ENCODE measurements at regions not wholly inside any gene's neighbourhood (a gene's known extent, or its start where the extent isn't known, plus 50 kb on each side); places are given as distances from the start of the nearest gene placed in this dataset.

DNA sequence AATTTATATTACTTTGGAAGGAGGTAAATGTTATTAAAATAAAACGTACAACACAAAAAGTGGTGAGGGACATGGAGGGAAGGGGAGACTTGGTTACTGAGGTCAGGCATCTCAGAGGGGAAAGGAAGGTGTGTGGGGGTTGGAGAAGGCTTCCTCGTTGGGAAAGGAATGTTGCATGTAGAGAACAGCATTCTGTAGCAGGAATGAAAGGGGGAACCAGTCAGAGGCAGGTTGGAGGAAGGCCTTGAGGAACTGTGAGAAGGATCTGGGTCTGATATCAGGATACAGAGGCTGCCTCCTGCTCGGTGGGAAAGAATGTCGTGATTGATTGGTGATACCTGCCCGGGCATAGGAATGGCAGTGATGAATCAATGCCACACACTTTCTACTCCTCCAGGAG lies 103.3 kb upstream of the ZFHX3 start:
- no peak for DNase-seq
- POLR2A ChIA-PET: no interaction called here
- no peak for ATAC-seq
- H3K9me3 Mint-ChIP-seq: peaks cover 0 to 6% (median 0%) of the 10 kb centered on the region in 9 donors
- H3K36me3 Mint-ChIP-seq: no peaks in the 10 kb centered on the region
- no peak overlapping the region for H3K27ac Mint-ChIP-seq
- peaks cover 0 to 16% (median 8%) of the 10 kb centered on the region in 5 donors for H3K27me3 Mint-ChIP-seq
- H3K4me3 Mint-ChIP-seq: no peak overlapping the region
- H3K4me1 Mint-ChIP-seq: peaks cover 0 to 21% (median 0%) of the 10 kb centered on the region in 4 donors

DNA sequence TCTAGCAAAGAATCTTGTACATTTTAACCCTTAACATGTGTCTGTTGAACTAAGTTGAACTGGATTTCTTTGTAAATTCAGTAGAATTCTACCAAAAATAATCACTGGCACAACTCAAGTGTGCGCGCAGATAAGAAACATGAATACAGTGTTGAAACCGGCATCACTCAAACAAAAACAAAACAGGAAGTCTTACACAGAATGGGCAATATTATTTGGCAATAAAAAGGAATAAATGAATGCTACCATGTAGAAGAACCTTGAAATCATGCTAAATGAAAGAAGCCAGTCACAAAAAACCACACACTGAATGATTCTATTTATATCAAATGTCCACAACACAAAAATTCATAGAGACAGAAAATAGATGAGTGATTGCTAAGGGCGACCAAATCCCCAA lies 102.9 kb upstream of the ZFHX3 start:
- H3K4me3 Mint-ChIP-seq: no peak overlapping the region

DNA sequence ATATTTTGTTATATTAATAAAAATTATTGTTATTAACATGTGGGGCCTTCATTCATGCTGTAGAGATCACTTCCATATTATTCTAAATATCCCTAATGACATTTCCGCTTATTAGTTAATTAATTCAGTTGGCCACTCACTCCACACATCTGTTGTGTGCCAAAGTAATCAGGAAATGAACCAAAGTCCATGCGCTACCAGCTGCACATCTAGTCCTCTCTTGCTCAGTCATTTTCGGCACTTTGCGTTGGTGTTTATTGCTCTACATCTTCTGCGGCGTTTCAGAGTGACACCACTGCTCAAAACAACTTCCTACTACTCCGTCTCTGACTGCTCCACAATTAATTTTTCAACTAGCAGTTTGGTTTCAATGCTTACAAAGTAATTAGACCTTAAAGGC lies 101.4 kb upstream of the ZFHX3 start:
- no peak overlapping the region for H3K4me3 Mint-ChIP-seq
- ATAC-seq: no peak
- no peaks in the 10 kb centered on the region for H3K36me3 Mint-ChIP-seq
- no peak for DNase-seq
- H3K4me1 Mint-ChIP-seq: peaks cover 0 to 17% (median 0%) of the 10 kb centered on the region in 4 donors
- no peak overlapping the region for H3K27ac Mint-ChIP-seq
- H3K27me3 Mint-ChIP-seq: peaks cover 0 to 11% (median 7%) of the 10 kb centered on the region in 5 donors
- POLR2A ChIA-PET: no interaction called here
- H3K9me3 Mint-ChIP-seq: peaks cover 0 to 3% (median 0%) of the 10 kb centered on the region in 9 donors

More for the DNA sequence above, 102.9 kb upstream of the ZFHX3 start:
- peaks cover 0 to 21% (median 0%) of the 10 kb centered on the region in 4 donors for H3K4me1 Mint-ChIP-seq
- H3K9me3 Mint-ChIP-seq: peaks cover 0 to 6% (median 0%) of the 10 kb centered on the region in 9 donors
- no peak for ATAC-seq
- no peaks in the 10 kb centered on the region for H3K36me3 Mint-ChIP-seq
- H3K27ac Mint-ChIP-seq: no peak overlapping the region
- DNase-seq: no peak
- POLR2A ChIA-PET: no interaction called here
- peaks cover 0 to 16% (median 10%) of the 10 kb centered on the region in 5 donors for H3K27me3 Mint-ChIP-seq

DNA sequence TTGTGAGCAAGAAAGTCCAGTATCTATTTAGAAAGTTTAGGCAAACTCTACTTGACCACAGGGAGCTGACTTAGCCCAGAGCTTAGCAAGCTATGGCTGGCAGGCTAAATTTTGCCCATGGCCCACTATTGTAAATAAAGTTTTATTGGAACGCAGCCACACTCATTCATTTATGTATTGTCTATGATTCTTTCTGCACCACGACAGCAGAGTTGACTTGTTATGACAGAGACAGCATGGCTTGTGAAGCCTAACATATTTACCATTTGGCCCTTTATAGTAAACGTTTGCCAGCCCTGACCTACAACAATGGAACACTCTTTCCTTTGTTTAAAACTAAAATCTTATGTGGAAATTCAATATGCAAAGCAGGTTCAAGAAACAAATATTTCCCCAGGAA lies 100.0 kb upstream of the ZFHX3 start:
- ATAC-seq (no peak), DNase-seq (no peak)
- POLR2A ChIA-PET: no interaction called here
- Mint-ChIP-seq H3K4me3 (no peak overlapping the region), H3K4me1 (peaks cover 0 to 7% (median 0%) of the 10 kb centered on the region in 4 donors), H3K27ac (no peak overlapping the region), H3K27me3 (peaks cover 0 to 9% (median 5%) of the 10 kb centered on the region in 5 donors), H3K36me3 (no peaks in the 10 kb centered on the region), H3K9me3 (peaks cover 0 to 3% (median 0%) of the 10 kb centered on the region in 9 donors)

DNA sequence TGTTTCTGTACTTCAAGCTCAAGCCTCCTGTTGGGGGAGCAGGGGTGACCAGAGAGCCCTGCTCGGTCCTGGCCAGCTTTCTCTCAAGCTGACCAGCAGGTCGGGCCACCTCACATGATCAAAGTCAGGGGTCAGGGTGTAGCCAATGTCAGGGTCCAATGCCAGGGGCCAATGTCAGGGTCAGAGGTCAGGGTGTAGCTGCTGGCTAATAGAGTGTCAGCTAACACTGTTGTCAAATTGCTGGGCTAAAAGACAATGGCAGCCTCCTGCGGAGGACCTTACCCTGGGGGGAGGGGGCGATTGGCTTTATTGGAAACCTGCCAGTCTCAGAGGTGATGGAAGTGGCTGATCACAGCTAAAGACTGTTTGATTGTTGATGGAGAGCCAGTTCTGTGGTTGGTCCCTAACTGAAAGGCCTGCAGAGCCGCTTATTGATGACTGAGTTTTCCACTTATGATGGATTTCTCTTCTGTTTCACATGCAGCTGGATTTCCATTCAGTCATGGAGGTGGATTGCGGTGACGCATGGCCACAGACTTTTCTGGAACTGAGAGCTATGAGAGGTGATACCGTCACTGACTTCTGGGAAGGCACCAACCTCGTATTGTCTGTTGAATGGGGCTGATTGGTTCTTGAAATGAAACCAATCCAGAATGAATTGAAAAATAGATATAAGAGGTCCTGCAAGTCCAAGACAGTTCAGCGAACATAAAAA lies 97.4 kb upstream of the ZFHX3 start:
- no peaks in the 10 kb centered on the region for H3K36me3 Mint-ChIP-seq
- no peak overlapping the region for H3K27ac Mint-ChIP-seq
- peaks cover 0 to 3% (median 0%) of the 10 kb centered on the region in 9 donors for H3K9me3 Mint-ChIP-seq
- peaks cover 0 to 3% (median 0%) of the 10 kb centered on the region in 5 donors for H3K27me3 Mint-ChIP-seq
- H3K4me3 Mint-ChIP-seq: no peak overlapping the region
- POLR2A ChIA-PET: interaction anchor here (0.5 kb wide), 1 partner anchor 212 kb away, joined by 3 read pairs; no protein-coding TSS in a partner anchor
- H3K4me1 Mint-ChIP-seq: no peaks in the 10 kb centered on the region
- no peak for DNase-seq
- no peak for ATAC-seq

DNA sequence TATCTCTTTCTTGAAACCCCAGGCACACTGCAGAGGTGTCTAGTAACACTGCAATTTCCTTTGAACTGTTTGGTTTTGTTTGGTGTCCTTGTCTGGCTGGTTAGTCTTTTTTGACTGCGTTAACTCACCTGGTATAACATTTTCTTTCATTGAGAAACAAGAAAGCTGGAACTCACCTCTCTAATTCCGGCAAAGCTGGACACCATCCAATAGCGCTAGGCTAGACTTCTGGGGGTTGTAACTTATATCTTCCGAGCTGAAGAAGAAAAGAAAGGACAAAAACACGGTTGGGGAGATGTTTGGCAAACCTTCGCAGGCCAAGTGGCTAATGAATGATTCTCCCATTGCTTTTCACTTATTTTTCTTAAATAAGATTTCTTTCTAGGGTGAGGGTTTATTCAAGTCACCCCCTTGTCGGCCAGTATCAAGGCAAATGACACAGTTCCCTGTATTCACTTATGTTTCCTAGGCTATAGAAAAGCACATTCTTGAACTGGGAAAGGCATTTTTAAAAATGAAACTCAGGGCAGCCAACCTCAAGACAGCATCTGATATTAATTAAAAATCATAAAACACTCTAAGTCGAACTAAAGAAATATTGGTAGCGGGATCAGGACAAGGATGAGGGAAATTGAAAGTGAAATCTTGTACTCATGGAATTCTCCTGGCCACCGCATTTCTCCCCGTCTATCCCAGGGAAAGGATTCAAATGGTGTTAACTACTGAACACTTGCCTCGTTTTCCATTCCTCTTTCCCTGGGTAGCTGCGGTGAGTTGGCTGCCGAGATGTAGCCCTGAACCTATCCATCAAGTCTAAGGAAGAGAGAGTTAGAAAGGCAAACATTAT lies 95.9 kb upstream of the ZFHX3 start:
- Mint-ChIP-seq H3K27me3 (peaks cover 0 to 3% (median 2%) of the 10 kb centered on the region in 5 donors), H3K4me3 (no peak overlapping the region), H3K4me1 (no peaks in the 10 kb centered on the region), H3K27ac (no peak overlapping the region), H3K36me3 (no peaks in the 10 kb centered on the region), H3K9me3 (peaks cover 0 to 3% (median 0%) of the 10 kb centered on the region in 9 donors)
- POLR2A ChIA-PET: no interaction called here
- no peak for DNase-seq
- no peak for ATAC-seq

DNA sequence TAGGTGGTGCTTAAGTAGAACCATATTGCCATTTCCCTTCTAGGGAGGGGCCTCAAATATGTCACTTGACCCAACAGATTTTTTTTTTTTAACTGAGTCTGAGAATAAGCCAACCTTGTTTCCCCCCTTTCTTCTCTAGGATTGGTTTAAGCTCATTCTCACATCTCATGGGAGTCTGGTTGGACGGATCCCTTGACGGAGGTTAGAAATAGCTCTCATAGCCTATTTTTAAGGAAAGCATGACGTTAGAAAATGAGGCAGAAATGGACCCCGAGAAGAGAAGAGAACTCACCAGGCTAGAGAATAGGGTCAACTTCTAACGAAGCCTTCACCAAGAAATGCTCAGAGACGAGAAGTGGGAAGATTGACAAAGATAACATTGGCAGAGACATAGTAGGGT lies 95.1 kb upstream of the ZFHX3 start:
- Mint-ChIP-seq H3K27ac (no peak overlapping the region), H3K27me3 (peaks cover 0 to 6% (median 2%) of the 10 kb centered on the region in 5 donors), H3K4me3 (no peak overlapping the region), H3K36me3 (no peaks in the 10 kb centered on the region), H3K9me3 (peaks cover 0 to 3% (median 0%) of the 10 kb centered on the region in 9 donors), H3K4me1 (no peaks in the 10 kb centered on the region)
- POLR2A ChIA-PET: no interaction called here
- DNase-seq: no peak
- ATAC-seq: no peak

DNA sequence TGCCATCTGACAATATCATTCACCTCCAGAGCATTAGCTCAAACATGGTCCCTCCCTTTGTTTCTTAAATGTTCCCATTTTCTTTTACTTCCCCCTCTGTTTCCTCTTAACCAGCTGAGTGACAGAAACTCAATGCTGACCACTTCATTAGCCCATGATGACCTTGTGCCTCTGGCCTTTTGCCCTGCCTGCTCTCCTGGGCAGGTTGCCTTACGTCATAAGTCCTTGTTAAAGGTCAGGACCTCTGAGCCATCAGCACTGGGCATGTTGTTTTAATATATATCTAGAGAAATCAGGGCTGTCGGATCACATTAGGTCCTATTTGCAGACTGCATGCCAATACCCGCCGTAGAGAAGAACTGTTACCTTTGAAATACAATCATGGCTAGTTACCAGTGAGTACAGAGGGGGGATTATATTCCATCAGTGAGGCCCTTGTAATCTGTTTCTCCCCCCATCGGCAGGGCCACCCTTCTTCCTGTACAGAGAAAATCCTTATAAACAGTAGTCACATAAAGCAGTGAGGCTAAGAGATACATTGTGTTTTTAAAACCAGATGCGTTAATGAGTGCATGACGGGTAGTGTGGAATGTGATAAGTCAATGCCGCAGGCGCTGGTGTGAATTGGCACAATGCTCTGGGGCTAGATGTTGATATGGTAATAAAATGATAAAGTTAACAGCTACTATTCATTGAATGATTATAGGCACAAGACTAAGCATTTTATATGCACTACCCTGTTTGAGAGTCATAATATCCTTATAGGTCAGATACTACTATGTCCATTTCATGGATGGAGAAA lies 94.3 kb upstream of the ZFHX3 start:
- Mint-ChIP-seq H3K27ac (no peak overlapping the region), H3K27me3 (peaks cover 0 to 7% (median 2%) of the 10 kb centered on the region in 5 donors), H3K36me3 (no peaks in the 10 kb centered on the region), H3K4me3 (no peak overlapping the region), H3K9me3 (peaks cover 0 to 3% (median 0%) of the 10 kb centered on the region in 9 donors), H3K4me1 (no peaks in the 10 kb centered on the region)
- no peak for ATAC-seq
- no peak for DNase-seq
- POLR2A ChIA-PET: no interaction called here

DNA sequence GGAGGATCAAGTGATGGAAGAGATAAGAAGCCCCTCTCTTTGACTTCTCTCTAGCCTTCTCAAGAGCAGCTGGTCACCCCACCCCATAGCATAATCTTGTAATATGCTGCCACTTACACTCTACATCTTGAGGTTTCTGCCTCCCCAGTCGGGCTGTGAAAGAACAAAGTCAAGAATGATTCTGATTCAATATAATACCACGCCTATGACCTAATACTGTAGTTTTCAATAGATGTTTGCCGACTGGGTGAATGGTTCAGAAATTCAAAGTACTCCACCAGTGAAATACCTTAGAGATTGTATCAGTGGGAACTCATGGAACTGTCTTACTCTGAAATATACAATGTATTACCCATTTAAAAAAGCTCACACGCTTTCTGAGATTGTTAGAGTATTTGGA lies 93.0 kb upstream of the ZFHX3 start:
- ATAC-seq (no peak), DNase-seq (no peak)
- no peak overlapping the region for H3K4me3 Mint-ChIP-seq
- H3K9me3 Mint-ChIP-seq: peaks cover 0 to 5% (median 0%) of the 10 kb centered on the region in 9 donors
- H3K36me3 Mint-ChIP-seq: no peaks in the 10 kb centered on the region
- H3K27me3 Mint-ChIP-seq: peaks cover 0 to 9% (median 3%) of the 10 kb centered on the region in 5 donors
- POLR2A ChIA-PET: no interaction called here
- no peaks in the 10 kb centered on the region for H3K4me1 Mint-ChIP-seq
- no peak overlapping the region for H3K27ac Mint-ChIP-seq

DNA sequence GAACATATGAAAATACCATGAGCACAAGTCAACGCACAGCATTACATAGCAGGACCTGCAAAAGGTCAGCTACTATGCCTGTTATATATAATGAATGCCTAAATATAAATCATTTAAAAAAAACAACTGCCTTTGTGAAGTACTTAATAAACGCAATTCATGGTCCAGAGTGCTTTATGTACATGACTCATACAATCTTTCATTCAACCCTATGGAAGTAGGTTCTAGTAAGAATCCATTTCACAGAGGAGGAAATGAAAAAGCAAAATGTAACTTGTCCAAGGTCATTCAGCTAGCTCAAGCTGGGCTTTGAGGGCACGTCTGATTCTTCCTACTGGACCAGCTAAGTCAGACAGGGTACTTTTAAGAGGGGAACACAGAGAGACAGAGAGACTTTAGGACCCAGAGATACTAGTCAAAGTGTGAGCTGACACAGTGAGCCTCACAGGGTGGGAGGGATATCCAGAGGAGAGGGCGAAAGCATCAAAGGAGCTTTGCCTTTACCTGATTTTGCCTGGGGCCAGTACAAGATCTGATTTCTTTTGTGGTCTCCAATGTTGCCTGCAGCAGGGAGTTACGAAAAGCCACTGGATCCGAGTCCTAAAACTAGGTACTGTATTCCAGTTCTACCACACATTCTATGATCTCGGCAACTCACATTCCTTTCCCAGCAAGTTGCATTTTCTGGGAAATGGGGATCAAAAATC lies 83.4 kb upstream of the ZFHX3 start:
- POLR2A ChIA-PET: no interaction called here
- no peaks in the 10 kb centered on the region for H3K36me3 Mint-ChIP-seq
- H3K4me3 Mint-ChIP-seq: no peak overlapping the region
- peaks cover 0 to 3% (median 1%) of the 10 kb centered on the region in 5 donors for H3K27me3 Mint-ChIP-seq
- no peak overlapping the region for H3K27ac Mint-ChIP-seq
- H3K4me1 Mint-ChIP-seq: no peaks in the 10 kb centered on the region
- ATAC-seq: no peak
- H3K9me3 Mint-ChIP-seq: peaks cover 0 to 4% (median 0%) of the 10 kb centered on the region in 9 donors
- no peak for DNase-seq

DNA sequence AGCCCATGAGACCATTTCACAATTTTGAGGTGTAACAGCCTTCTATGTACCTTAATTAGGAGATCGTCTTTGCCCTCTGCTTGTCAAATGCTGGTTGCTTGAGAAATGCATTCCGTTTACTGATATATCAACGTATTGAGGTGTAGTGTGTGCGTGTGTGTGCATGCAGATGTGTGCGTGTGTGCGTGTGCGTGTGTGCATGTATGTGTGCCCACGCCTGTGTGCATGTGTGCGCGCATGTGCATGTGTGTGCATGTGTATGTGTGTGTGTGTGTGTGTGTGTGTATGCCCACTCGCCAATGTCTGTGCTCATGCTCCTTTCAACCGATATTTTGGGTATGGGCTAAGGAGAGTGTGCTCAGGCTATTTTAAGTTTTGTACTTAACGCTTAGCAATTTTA lies 81.5 kb upstream of the ZFHX3 start:
- no peak for DNase-seq
- POLR2A ChIA-PET: no interaction called here
- Mint-ChIP-seq H3K27ac (no peak overlapping the region), H3K9me3 (peaks cover 0 to 5% (median 0%) of the 10 kb centered on the region in 9 donors), H3K27me3 (peaks cover 0 to 19% (median 0%) of the 10 kb centered on the region in 5 donors), H3K4me1 (peaks cover 0 to 8% (median 0%) of the 10 kb centered on the region in 4 donors), H3K36me3 (no peaks in the 10 kb centered on the region), H3K4me3 (no peak overlapping the region)
- no peak for ATAC-seq

DNA sequence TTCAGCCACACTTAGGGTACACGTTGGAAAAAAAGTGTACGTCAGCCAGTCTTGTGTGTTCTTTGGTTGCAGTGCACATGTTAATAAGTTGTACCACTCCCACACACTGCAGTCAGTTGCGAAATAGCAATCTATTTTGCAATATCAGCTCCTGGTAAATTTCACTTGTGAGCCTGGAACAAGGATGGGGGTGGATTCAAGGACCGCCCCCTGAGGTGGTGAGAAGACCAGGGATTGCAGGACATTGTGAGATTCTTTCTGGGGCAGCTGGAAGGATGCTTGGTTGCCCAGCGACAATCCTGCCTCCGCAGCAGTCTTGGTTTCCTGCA lies 78.6 kb upstream of the ZFHX3 start:
- no peak overlapping the region for H3K27ac Mint-ChIP-seq
- H3K27me3 Mint-ChIP-seq: peaks cover 0 to 40% (median 0%) of the 10 kb centered on the region in 5 donors
- H3K9me3 Mint-ChIP-seq: peaks cover 0 to 10% (median 0%) of the 10 kb centered on the region in 9 donors
- no peak for DNase-seq
- POLR2A ChIA-PET: no interaction called here
- ATAC-seq: no peak
- H3K4me3 Mint-ChIP-seq: no peak overlapping the region
- no peaks in the 10 kb centered on the region for H3K36me3 Mint-ChIP-seq
- H3K4me1 Mint-ChIP-seq: peaks cover 3 to 31% (median 12%) of the 10 kb centered on the region in 4 donors

Measured in naive thymus-derived CD8-positive, alpha-beta T cell (primary cell).